NCI-H2029 (cell line): ENCODE measurements at regions not wholly inside any gene's neighbourhood (a gene's known extent, or its start where the extent isn't known, plus 50 kb on each side); places are given as distances from the start of the nearest gene placed in this dataset.

ENCODE experiments used
- DNase-seq: peaks from one replicate; lab custom pipeline; 2025; lab: John Stamatoyannopoulos, UW

GRCh38 chr18:78771496-78772359 lies 207.9 kb upstream of the SALL3 start:
- DNase-seq = no peak

GRCh38 chr18:78772360-78773302 lies 207.0 kb upstream of the SALL3 start:
- DNase-seq = no peak

DNA sequence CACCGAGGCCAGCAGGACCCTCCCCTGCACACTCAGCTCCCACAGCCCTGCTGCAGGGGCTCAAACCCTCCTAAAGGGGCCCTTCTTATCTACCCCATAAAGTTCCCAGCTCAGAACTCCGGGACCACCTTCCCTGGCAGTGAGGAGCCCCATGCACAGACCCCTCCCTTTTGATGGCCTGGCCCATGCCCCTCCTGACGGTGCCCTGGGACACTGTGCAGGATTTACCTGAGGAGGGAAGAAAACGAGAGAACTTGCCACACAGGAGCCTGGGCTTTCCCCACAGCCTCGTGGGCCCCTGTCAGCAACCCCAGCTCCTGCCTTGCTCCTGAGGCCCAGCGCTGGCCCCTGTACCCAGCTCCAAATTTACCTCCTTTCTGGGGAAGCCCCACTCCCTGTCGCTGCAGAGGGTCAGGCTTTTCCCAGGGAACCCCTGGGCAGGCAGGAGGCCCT lies 206.3 kb upstream of the SALL3 start:
- no peak for DNase-seq

GRCh38 chr18:78773819-78774218 lies 205.8 kb upstream of the SALL3 start:
- no peak for DNase-seq

- no peak for DNase-seq
These were observed 204.9 kb upstream of the SALL3 start for GRCh38 chr18:78774741-78775141.

DNA sequence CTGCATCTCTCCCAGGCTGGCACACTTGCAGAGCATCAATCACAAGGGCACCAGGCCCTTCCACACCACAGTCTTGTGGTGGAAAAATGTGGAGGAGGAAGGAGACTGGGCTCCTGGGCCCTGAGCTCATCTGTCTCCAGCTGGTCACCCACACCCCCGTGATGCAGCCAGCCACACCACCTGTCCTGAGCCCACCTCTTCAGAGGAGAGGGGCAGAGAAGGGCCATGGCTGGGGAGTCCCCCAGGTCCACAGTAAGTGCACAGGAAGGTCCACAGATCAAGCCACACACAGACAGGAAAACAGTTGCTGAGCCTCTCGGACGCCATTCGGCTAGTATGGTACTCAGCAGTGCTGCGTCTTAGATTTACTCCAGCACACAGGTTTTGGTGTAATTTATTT lies 203.5 kb upstream of the SALL3 start:
- no peak for DNase-seq

DNA sequence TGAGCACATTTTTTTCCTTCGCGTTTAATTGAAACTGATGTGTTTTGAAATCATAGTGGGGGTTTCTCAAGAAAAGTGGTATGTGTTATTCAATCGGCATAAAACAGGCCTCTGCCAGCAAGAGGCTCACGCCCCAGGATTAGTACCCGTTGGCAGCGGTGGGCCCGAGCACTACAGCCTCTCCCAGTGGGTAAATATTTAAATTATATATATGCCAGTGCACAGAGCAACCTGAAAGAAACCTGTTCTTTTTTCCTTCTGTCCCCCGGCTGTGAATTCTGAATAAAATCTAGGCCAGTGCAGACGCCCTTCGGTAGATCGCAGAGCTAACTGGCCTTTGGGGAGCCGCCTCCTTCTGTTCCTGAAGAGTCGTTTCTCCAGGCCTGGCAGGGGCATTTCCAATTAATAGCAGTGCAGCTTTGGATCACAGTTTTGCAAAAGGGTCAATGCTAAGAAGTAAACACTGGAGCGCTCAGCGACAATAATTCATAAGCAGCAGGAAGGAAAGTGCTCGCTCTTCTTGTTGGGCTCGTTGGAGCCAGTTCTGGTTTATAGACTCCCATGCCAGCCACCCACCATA lies 202.8 kb upstream of the SALL3 start:
- DNase-seq = no peak

DNA sequence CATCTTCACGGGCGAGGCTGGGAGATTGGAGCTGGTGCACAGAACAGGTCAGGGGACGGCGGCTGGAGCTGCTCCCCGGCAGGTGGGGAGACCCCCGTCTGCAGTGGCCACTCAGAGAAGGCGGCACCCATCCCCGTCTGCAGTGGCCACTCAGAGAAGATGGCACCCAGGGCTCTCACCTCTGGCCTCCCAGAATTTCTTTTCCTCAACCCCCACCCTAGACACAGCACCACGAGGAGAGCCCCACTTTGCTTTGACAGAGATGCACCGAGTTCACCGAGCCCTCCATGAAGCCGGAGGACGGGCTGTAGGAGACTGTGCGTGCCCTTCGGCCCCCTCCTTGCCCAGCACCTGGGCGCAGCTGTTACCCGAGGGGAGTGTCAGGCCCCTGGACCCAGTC lies 201.6 kb upstream of the SALL3 start:
- no peak for DNase-seq

- DNase-seq = no peak
These were observed 201.0 kb upstream of the SALL3 start for GRCh38 chr18:78778651-78779050.

GRCh38 chr18:78779996-78780718 lies 199.5 kb upstream of the SALL3 start:
- DNase-seq = no peak

DNA sequence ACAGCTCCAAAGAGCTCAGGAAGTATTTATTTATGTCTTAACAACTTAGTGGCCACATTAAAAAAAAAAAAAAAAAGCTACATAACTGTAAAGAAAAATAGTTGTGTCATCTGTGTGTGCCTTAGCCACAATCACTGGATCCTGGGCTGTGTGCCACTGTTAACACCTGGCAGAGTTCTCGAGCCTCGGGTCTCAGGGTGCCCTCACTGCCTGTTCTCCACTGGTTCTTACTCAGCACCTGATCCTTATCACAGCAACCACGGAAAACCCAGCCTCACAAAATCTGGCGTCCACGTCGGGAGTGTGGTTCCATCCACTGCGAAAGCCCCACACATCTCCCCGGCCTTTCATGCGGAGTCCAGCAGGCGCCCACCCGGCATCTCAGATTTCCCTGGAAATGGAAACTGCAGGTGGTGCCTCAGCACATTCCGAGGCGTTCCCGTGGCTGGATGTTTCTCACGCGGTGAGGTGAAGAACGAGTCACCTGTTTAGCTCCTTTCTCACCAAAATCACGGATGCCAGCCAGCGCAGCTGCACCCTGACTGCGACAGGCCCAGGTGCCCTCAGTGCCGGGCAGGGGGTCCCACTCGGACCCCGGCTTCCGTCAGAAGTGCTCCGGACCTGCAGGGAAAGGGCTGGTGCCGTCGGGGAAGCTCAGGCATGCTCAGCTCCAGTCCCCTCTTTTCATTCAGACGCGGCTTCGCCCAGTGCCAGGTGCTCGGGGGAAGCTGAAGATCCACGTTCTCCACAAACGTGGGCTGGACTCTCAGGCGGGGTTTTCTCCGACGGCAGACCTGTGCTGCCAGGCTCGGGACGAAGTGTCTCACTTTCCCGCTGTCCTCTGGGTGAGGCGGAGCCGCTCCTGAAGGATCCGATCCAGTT lies 198.7 kb upstream of the SALL3 start:
- DNase-seq = no peak

GRCh38 chr18:78781601-78781960 lies 198.0 kb upstream of the SALL3 start:
- no peak for DNase-seq

DNA sequence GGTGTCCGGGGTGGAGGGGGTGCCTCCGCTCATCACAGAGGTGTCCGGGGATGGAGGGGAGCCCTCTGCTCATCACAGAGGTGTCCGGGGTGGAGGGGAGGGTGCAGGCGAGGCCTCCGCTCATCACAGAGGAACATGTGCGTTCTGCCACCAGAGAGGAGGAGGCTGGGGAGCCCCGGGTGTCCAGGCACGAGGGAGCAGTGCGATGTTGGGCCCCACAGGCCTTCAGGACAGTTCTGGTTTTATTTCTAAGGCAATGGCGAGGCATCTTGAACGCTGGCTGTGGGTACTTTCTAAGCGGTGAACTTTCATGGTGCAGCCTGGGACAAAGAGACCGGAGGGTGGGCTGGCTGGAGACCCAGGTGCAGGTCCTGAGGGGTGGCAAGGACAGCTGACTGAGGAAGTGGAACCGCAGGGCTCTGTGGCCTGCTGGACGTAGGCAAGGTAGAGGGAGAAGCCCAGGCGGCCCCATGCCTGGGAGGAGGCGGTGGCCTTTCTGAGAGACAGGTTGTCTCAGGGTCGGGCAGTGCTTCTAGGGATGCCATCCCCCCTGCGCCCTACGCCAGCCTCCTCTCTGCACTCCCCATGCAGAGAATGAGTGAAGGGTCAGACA lies 196.6 kb upstream of the SALL3 start:
- no peak for DNase-seq

- no peak for DNase-seq
These were observed 196.1 kb upstream of the SALL3 start for GRCh38 chr18:78783564-78783960.

- DNase-seq = no peak
These were observed 194.8 kb upstream of the SALL3 start for GRCh38 chr18:78784861-78785260.

DNA sequence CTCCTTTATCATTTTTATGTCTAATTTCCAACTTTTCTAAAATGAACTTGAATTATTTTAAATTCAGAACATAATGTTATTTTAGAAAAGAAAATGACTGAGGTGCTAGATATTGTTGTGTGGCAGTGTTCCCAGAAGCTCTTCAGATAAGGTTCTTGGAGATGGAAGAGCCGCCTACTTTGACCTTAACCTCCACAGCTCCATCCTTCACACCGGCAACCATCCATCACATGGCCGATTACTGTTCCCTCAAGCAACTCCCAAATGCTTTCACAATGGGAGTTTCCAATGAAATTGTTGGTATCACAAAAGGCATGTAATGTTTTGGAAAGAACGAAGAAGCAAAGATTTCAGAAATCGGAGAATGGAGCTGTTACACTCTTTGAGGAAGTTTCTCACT lies 193.9 kb upstream of the SALL3 start:
- DNase-seq = no peak

GRCh38 chr18:78786776-78787175 lies 192.8 kb upstream of the SALL3 start:
- no peak for DNase-seq

- DNase-seq = no peak
These were observed 191.9 kb upstream of the SALL3 start for GRCh38 chr18:78787751-78788150.

- DNase-seq = no peak
These were observed 191.5 kb upstream of the SALL3 start for GRCh38 chr18:78788161-78788560.

DNA sequence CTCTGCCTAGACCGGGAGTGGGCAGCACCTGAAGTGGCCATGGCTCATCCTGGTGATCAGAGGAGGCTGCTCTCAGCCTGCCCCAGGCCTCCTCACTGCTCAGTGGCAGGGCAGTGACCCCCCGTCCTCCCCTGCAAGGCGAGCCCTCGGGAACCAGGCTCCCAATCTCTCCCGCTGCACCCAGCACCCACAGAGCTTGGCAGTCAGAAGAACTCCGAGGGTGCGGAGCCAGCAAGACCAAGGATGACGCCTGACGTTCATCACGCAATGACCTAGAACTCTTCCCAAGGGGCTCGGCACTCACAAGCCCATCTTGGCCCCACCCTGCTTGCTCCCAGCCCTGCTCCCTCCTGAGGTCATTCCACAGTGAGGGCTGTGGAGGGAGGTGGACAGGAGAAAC lies 189.8 kb upstream of the SALL3 start:
- no peak for DNase-seq

- no peak for DNase-seq
These were observed 189.1 kb upstream of the SALL3 start for GRCh38 chr18:78790511-78790910.
